ENCODE measurements at regions not wholly inside any gene's neighbourhood (a gene's known extent, or its start where the extent isn't known, plus 50 kb on each side); places are given as distances from the start of the nearest gene placed in this dataset.

DNA sequence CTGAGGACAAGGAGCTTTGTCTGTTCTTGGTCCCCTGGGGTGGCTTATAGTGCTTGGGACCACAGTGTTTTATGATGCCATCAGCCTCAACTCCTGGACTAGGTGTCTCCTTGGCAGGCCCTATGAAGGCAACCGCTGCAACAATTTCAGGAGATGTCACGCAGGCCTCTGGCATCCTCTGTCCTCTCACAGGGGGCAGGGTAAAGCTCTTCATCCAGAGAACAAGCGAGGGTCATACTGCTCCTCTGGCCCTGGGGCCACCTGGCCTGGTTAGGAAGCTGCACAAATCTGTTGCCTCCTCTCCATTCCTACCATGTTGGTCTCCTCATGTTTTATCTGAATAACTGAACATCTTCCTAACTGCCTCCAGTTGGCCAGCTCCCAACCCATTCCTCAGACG lies 148.9 kb upstream of the SPEF2 start:
- Mint-ChIP-seq H3K27ac (no peak overlapping the region), H3K36me3 (ENCODE audit: low read depth) (no peaks in the 10 kb centered on the region), H3K27me3 (peaks cover 12% of the 10 kb centered on the region), H3K4me3 (no peak overlapping the region), H3K4me1 (no peaks in the 10 kb centered on the region), H3K9me3 (no peaks in the 10 kb centered on the region)
- intact Hi-C loops (cut with micrococcal nuclease): no loop called here
- no peak for DNase-seq

DNA sequence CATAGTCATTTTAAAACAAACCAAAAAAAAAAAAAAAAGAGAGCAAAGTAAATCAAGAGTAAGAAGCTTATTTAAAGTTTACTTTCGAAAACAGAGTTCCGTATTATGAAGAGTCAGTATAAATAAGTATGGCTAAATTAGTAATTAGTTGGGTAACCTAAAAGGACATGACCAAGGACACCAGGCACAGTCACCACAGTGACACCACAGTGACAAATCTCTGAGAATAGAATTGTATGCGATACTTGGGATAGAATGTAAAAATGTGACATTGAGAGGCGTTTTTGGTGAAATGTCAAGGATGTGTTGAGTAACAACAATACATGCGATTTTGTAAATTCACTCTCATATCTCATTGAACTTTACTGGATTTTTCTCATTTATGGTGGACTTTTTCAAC lies 150.9 kb upstream of the SPEF2 start:
- Mint-ChIP-seq H3K4me1 (no peaks in the 10 kb centered on the region), H3K27me3 (peaks cover 12% of the 10 kb centered on the region), H3K27ac (no peak overlapping the region), H3K36me3 (ENCODE audit: low read depth) (no peaks in the 10 kb centered on the region), H3K4me3 (no peak overlapping the region), H3K9me3 (no peaks in the 10 kb centered on the region)
- DNase-seq: no peak
- intact Hi-C loops (cut with micrococcal nuclease): no loop called here

DNA sequence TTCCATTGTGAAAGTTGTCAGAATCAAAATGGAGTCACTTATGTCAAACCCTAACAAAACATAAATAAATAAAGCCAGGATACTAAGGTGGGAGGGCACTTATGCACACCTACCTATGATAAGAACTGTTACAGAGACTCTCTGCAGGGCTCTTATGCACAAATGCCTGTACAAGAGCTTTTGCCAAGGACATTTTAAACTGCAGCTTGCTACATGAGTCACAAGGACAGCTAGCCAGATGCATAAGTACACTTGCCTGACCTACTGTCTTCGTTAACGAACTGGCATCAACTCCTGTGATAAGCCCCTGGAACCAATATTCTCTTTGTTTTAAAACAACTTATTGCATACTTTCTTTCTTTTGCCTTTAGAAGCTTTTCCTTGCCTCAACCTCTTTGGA lies 152.9 kb upstream of the SPEF2 start:
- Mint-ChIP-seq H3K4me3 (no peak overlapping the region), H3K36me3 (ENCODE audit: low read depth) (no peaks in the 10 kb centered on the region), H3K4me1 (no peaks in the 10 kb centered on the region), H3K9me3 (no peaks in the 10 kb centered on the region), H3K27me3 (peaks cover 12% of the 10 kb centered on the region), H3K27ac (no peak overlapping the region)
- intact Hi-C loops (cut with micrococcal nuclease): no loop called here
- DNase-seq: no peak

DNA sequence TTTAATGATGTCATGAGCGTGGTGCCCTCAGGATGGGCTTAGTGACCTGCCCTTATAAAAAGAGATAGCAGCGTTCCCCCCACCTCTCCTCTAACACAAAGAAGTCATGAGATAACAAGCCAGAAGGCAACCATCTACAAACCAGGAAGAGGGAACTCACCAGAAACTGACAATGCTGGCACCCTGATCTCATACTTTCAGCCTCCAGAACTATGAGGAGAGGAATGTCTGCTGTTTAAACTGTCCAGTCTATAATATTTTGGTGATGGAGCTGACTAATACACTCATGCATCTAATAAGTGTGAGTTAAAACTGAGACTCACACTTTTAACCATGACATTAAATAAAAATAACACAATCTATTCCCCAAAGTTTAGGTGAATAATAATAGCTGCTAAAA lies 156.1 kb upstream of the SPEF2 start:
- H3K36me3 Mint-ChIP-seq (ENCODE audit: low read depth): no peaks in the 10 kb centered on the region
- no peak overlapping the region for H3K27ac Mint-ChIP-seq
- H3K9me3 Mint-ChIP-seq: no peaks in the 10 kb centered on the region
- no peak overlapping the region for H3K4me3 Mint-ChIP-seq
- no peaks in the 10 kb centered on the region for H3K4me1 Mint-ChIP-seq
- DNase-seq: no peak
- intact Hi-C loops (cut with micrococcal nuclease): no loop called here
- H3K27me3 Mint-ChIP-seq: peaks cover 12% of the 10 kb centered on the region

DNA sequence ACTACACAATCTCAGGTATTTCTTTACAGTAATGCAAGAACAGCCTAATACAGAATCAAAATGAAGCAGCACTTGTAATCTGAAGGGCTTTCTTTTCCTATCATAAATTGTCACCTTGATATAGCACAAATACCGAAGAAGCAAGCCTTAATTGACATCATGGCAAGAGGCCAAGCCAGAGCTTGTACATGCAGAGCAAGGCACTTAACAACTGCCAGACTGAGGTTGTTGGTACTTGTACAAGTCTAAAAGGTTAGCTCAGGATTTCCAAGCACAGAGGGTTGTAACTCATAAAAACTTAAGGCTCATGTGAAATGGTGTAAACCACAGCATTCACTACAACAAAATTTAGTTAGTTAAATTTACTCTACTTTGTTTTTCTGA lies 158.8 kb upstream of the SPEF2 start:
- no peak overlapping the region for H3K27ac Mint-ChIP-seq
- H3K27me3 Mint-ChIP-seq: peaks cover 5% of the 10 kb centered on the region
- no peaks in the 10 kb centered on the region for H3K4me1 Mint-ChIP-seq
- H3K36me3 Mint-ChIP-seq (ENCODE audit: low read depth): no peaks in the 10 kb centered on the region
- no peak for DNase-seq
- intact Hi-C loops (cut with micrococcal nuclease): no loop called here
- no peak overlapping the region for H3K4me3 Mint-ChIP-seq
- H3K9me3 Mint-ChIP-seq: no peaks in the 10 kb centered on the region

DNA sequence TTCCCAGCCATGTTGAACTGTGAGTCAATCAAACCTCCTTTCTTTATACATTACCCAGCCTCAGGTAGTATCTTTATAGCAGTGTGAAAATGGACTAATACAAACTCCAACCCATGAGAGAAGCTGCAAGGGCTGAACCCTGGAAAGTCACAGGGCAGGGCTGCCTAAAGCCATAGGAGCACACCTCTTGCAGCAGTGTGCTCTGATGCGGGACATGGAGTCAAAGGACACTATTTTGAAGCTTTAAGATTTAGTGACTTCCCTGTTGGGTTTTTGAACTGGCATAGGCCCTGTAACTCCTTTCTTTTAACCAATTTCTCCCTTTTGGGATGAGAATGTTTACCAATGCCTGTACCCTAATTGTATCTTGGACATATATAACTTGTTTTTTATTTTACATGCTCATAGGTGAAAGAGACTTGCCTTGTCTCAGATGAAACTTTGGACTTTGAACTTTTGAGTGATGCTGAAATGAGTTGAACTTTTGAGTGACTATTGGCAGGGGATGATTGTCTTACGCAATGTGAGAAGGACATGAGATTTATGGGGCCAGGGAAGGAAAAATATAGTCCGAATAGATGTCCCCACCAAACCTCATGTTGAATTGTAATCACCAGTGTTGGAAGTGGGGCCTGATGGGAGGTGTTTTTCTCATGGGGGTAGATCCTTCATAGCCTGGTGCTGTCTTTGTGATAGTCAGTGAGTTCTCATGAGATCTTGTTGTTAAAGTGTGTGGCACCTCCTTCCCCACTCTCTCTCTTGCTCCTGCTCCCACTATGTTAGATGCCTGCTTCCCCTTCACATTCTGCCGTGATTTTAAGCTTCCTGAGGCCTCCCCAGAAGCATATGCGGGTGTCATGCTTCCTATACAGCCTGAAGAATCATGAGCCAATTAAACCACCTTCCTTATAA lies 159.5 kb upstream of the SPEF2 start:
- H3K27ac Mint-ChIP-seq: no peak overlapping the region
- H3K27me3 Mint-ChIP-seq: peaks cover 5% of the 10 kb centered on the region
- no peak overlapping the region for H3K4me3 Mint-ChIP-seq
- H3K4me1 Mint-ChIP-seq: no peaks in the 10 kb centered on the region
- intact Hi-C loops (cut with micrococcal nuclease): no loop called here
- no peaks in the 10 kb centered on the region for H3K9me3 Mint-ChIP-seq
- H3K36me3 Mint-ChIP-seq (ENCODE audit: low read depth): no peaks in the 10 kb centered on the region
- DNase-seq: no peak

DNA sequence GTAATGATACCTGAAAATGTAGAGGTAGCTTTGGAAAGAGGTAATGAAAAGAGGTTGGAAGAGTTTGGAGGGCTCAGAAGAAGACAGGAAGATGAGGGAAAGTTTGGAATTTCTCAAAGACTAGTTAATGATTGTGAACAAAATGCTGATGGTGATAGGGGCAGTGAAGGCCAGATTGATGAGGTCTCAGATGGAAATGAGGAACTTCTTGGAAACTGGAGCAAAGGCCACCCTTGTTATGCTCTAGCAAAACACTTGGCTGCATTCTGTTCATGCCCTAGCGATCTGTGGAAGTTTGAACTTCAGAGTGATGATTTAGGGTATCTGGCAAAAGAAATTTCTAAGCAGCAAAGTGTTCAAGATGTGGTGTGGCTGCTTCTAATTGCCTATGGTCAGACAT lies 161.2 kb upstream of the SPEF2 start:
- H3K36me3 Mint-ChIP-seq (ENCODE audit: low read depth): no peaks in the 10 kb centered on the region
- H3K4me1 Mint-ChIP-seq: no peaks in the 10 kb centered on the region
- peaks cover 4% of the 10 kb centered on the region for H3K27me3 Mint-ChIP-seq
- intact Hi-C loops (cut with micrococcal nuclease): no loop called here
- no peaks in the 10 kb centered on the region for H3K9me3 Mint-ChIP-seq
- no peak overlapping the region for H3K4me3 Mint-ChIP-seq
- no peak overlapping the region for H3K27ac Mint-ChIP-seq
- DNase-seq: no peak

DNA sequence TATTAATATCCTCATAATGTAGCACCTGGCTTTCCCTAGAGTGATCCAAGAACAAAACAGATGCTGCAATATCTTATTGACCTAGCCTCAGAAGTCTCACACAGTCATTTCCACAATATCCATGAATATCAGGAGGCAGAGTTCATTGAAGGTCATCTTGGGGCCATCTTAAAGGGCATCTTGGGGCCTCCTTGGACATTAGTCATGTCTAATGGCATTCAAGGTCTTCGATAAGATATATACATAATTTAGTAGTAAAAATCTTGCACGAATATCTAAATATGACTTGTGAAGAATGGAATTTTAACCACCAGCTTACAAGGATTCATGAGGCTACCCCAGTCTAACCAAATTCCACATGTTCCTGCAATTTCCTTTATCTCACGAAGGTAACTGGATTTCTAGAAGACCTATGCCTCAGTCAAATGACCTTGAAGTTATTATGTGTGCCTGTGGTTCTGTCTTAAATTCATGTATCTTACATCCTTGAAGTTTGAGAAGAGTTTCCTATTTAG lies 163.6 kb upstream of the SPEF2 start:
- Mint-ChIP-seq H3K4me3 (no peak overlapping the region), H3K36me3 (ENCODE audit: low read depth) (no peaks in the 10 kb centered on the region), H3K9me3 (peaks cover 5% of the 10 kb centered on the region), H3K27me3 (peaks cover 2% of the 10 kb centered on the region), H3K4me1 (no peaks in the 10 kb centered on the region), H3K27ac (no peak overlapping the region)
- no peak for DNase-seq
- intact Hi-C loops (cut with micrococcal nuclease): no loop called here

DNA sequence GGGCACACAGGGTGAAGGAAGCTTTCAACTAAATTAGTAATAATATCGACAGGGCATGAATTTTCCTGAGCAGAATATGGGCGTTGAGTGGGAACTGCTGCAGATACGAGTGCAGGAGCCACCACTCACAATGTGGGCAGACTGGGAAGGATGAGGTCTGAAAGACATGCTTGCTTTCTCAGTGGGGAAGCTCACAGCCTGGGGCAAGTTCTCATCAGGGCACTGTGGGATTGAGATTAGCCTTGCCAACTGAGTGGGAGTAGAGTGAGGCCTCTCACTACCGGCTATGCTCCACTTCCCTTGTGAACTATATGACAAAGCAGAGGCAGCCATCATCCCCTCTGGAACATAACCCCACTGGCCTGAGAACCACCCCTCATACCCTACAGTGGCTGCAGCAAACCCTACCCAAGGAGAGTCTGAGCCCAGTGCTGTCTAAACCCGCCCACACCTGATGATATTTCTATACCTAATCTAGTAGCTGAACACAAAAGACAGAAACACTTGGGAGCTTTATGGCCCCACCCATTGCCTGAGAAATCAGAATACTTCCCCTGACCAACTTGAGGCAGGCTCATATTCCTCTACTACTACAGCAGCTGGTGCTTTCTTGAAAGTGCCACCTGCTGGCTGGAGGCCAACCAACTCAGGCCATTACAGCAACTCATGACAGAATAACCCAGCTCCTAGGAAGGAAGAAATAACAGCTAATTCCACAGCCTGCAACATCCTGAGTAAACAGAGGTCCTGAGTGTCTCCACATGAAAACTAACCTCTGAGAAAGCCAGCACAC lies 173.7 kb upstream of the SPEF2 start:
- intact Hi-C loops (cut with micrococcal nuclease): no loop called here
- no peaks in the 10 kb centered on the region for H3K9me3 Mint-ChIP-seq
- H3K27me3 Mint-ChIP-seq: peaks cover 13% of the 10 kb centered on the region
- no peak overlapping the region for H3K27ac Mint-ChIP-seq
- H3K4me3 Mint-ChIP-seq: no peak overlapping the region
- no peaks in the 10 kb centered on the region for H3K4me1 Mint-ChIP-seq
- H3K36me3 Mint-ChIP-seq (ENCODE audit: low read depth): no peaks in the 10 kb centered on the region
- no peak for DNase-seq

DNA sequence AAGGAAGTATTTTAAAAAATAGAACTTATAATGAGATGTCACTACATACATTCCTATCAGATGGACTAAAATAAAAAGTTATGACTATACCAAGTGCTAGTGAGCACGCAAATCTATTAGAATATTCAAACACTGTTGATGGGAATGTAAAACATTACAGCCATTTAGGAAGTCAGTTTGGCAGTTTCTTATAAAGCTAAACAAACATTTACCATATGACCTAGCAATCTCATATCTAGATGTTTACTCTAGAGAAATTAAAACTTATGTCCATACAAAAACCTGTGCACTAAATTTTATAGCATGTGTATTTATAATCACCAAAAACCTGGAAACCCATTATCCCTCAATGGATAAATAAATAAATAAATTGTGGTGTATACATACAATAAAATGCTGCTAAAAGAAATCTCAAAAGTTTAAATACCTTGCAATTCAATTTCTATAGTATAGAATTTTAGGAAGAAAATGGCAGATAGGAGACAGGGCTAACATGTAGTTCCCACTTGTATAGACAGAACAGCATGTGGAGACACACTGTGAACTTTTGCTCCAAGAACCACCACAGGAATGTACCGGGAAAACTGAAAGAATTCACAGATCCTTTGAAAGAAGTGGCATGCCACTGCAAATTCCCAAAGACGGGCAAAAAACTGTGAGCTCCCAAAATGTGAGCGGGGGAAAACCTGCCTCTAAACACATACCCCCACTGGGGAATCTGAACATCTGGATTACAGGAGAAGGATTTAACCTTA lies 174.6 kb upstream of the SPEF2 start:
- no peaks in the 10 kb centered on the region for H3K9me3 Mint-ChIP-seq
- no peak overlapping the region for H3K4me3 Mint-ChIP-seq
- intact Hi-C loops (cut with micrococcal nuclease): no loop called here
- H3K27ac Mint-ChIP-seq: no peak overlapping the region
- peaks cover 23% of the 10 kb centered on the region for H3K27me3 Mint-ChIP-seq
- DNase-seq: no peak
- no peaks in the 10 kb centered on the region for H3K36me3 Mint-ChIP-seq (ENCODE audit: low read depth)
- H3K4me1 Mint-ChIP-seq: no peaks in the 10 kb centered on the region

DNA sequence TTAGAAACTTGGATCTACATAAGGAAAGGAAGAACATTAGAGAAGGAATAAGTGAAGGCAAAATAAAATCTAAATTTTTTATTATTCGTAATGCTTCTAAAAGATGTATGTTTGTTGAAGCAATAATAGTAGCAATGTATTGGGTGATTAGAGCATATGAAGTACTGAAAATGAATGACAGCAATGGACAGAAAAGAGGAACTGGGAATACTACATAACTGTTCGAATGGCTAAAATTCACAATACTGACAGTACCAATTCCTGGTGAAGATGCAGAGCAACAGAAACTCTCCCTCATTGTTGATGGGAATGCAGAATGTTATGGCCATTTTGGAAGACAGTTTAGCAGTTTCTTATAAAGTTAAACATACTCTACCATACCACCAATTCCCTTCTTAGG lies 177.3 kb upstream of the SPEF2 start:
- no peaks in the 10 kb centered on the region for H3K4me1 Mint-ChIP-seq
- H3K36me3 Mint-ChIP-seq (ENCODE audit: low read depth): no peaks in the 10 kb centered on the region
- intact Hi-C loops (cut with micrococcal nuclease): no loop called here
- no peaks in the 10 kb centered on the region for H3K9me3 Mint-ChIP-seq
- DNase-seq: no peak
- H3K4me3 Mint-ChIP-seq: no peak overlapping the region
- peaks cover 31% of the 10 kb centered on the region for H3K27me3 Mint-ChIP-seq
- H3K27ac Mint-ChIP-seq: no peak overlapping the region

DNA sequence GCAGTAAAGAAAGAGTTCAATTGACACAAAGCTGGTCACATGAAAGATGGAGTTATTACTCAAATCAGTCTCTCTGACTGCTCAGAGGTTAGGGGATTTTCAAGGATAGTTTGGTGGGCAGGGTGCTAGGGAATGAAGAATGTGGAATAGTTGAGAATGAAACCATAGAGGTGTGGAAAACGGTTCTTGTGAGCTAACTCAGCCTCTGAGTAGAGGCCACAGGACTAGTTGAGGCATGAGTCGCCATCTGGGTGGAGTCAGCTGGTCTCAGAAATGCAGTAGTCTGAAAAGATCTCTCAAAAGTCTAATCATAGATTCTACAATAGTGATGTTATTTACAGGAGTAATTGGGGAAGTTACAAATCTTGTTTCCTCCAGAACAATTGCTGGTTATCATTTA lies 178.9 kb upstream of the SPEF2 start:
- DNase-seq: no peak
- Mint-ChIP-seq H3K4me3 (no peak overlapping the region), H3K9me3 (no peaks in the 10 kb centered on the region), H3K4me1 (no peaks in the 10 kb centered on the region), H3K27ac (no peak overlapping the region), H3K36me3 (ENCODE audit: low read depth) (no peaks in the 10 kb centered on the region), H3K27me3 (peaks cover 38% of the 10 kb centered on the region)
- intact Hi-C loops (cut with micrococcal nuclease): no loop called here

DNA sequence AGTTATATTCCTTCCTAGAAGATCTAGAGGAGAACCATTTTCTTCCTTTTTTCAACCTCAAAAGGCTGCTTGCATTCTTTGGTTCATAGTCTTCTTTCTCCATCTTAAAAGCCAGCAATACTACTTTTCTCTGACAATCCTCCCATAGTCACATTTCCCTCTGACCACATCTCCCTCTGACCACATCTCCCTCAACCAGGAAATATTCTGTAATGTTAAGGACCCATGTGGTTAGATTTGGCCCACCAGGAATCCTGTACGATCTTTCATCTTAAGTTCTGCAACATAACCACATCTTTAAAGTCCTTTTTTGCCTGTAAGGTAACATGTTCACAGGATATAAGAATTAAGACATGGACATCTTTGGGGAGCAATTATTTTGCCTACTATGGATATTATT lies 179.4 kb upstream of the SPEF2 start:
- intact Hi-C loops (cut with micrococcal nuclease): no loop called here
- DNase-seq: no peak
- H3K27ac Mint-ChIP-seq: no peak overlapping the region

More for the DNA sequence above, 179.4 kb upstream of the SPEF2 start:
- Mint-ChIP-seq H3K36me3 (ENCODE audit: low read depth) (no peaks in the 10 kb centered on the region), H3K4me3 (no peak overlapping the region), H3K4me1 (no peaks in the 10 kb centered on the region), H3K9me3 (no peaks in the 10 kb centered on the region), H3K27me3 (peaks cover 38% of the 10 kb centered on the region)
